ENCODE measurements at regions not wholly inside any gene's neighbourhood (a gene's known extent, or its start where the extent isn't known, plus 50 kb on each side); places are given as distances from the start of the nearest gene placed in this dataset.

- no peak for DNase-seq
- Mint-ChIP-seq H3K27me3 (ENCODE audit: unreplicated experiment) (no peaks in the 10 kb centered on the region), H3K4me3 (ENCODE audit: unreplicated experiment) (no peak overlapping the region), H3K36me3 (ENCODE audit: unreplicated experiment) (no peaks in the 10 kb centered on the region), H3K27ac (ENCODE audit: unreplicated experiment) (no peak overlapping the region), H3K9me3 (ENCODE audit: unreplicated experiment) (no peaks in the 10 kb centered on the region), H3K4me1 (ENCODE audit: low read depth, unreplicated experiment) (no peaks in the 10 kb centered on the region)
- TF ChIP-seq CTCF (IDR thresholded peaks at IDR 0.05; ENCODE audit: partially characterized antibody, unreplicated experiment): no peak
Measured at GRCh38 chr7:18283045-18283444, 212.5 kb upstream of the HDAC9 start.

GRCh38 chr7:18287482-18287881 is 208.1 kb upstream of the HDAC9 start:
- DNase-seq: peak; percentile 23
- no peaks in the 10 kb centered on the region for H3K27me3 Mint-ChIP-seq (ENCODE audit: unreplicated experiment)
- no peak overlapping the region for H3K4me3 Mint-ChIP-seq (ENCODE audit: unreplicated experiment)
- TF ChIP-seq CTCF (IDR thresholded peaks at IDR 0.05; ENCODE audit: partially characterized antibody, unreplicated experiment): no peak
- H3K36me3 Mint-ChIP-seq (ENCODE audit: unreplicated experiment): no peaks in the 10 kb centered on the region
- H3K4me1 Mint-ChIP-seq (ENCODE audit: low read depth, unreplicated experiment): no peaks in the 10 kb centered on the region
- no peak overlapping the region for H3K27ac Mint-ChIP-seq (ENCODE audit: unreplicated experiment)
- H3K9me3 Mint-ChIP-seq (ENCODE audit: unreplicated experiment): peaks cover 2% of the 10 kb centered on the region

- Mint-ChIP-seq H3K36me3 (ENCODE audit: unreplicated experiment) (no peaks in the 10 kb centered on the region), H3K4me1 (ENCODE audit: low read depth, unreplicated experiment) (no peaks in the 10 kb centered on the region)
- TF ChIP-seq CTCF (IDR thresholded peaks at IDR 0.05; ENCODE audit: partially characterized antibody, unreplicated experiment): no peak
Measured at GRCh38 chr7:18288322-18289037, 207.1 kb upstream of the HDAC9 start.

GRCh38 chr7:18289788-18290187 is 205.8 kb upstream of the HDAC9 start:
- no peak for TF ChIP-seq CTCF (IDR thresholded peaks at IDR 0.05; ENCODE audit: partially characterized antibody, unreplicated experiment)
- DNase-seq: no peak
- peaks cover 2% of the 10 kb centered on the region for H3K4me1 Mint-ChIP-seq (ENCODE audit: low read depth, unreplicated experiment)
- no peaks in the 10 kb centered on the region for H3K36me3 Mint-ChIP-seq (ENCODE audit: unreplicated experiment)
- no peaks in the 10 kb centered on the region for H3K27me3 Mint-ChIP-seq (ENCODE audit: unreplicated experiment)
- peaks cover 7% of the 10 kb centered on the region for H3K9me3 Mint-ChIP-seq (ENCODE audit: unreplicated experiment)
- H3K4me3 Mint-ChIP-seq (ENCODE audit: unreplicated experiment): no peak overlapping the region
- no peak overlapping the region for H3K27ac Mint-ChIP-seq (ENCODE audit: unreplicated experiment)

More at GRCh38 chr7:18288322-18289037, 207.1 kb upstream of the HDAC9 start:
- Mint-ChIP-seq H3K27me3 (ENCODE audit: unreplicated experiment) (no peaks in the 10 kb centered on the region), H3K4me3 (ENCODE audit: unreplicated experiment) (no peak overlapping the region), H3K9me3 (ENCODE audit: unreplicated experiment) (peaks cover 2% of the 10 kb centered on the region), H3K27ac (ENCODE audit: unreplicated experiment) (no peak overlapping the region)
- DNase-seq: no peak

- H3K4me3 Mint-ChIP-seq (ENCODE audit: unreplicated experiment): no peak overlapping the region
- no peaks in the 10 kb centered on the region for H3K36me3 Mint-ChIP-seq (ENCODE audit: unreplicated experiment)
- no peak overlapping the region for H3K27ac Mint-ChIP-seq (ENCODE audit: unreplicated experiment)
- no peak for TF ChIP-seq CTCF (IDR thresholded peaks at IDR 0.05; ENCODE audit: partially characterized antibody, unreplicated experiment)
- H3K9me3 Mint-ChIP-seq (ENCODE audit: unreplicated experiment): peaks cover 7% of the 10 kb centered on the region
- DNase-seq: no peak
- no peaks in the 10 kb centered on the region for H3K27me3 Mint-ChIP-seq (ENCODE audit: unreplicated experiment)
- H3K4me1 Mint-ChIP-seq (ENCODE audit: low read depth, unreplicated experiment): peaks cover 2% of the 10 kb centered on the region
Measured at GRCh38 chr7:18290223-18290622, 205.3 kb upstream of the HDAC9 start.

Data from glutamatergic neuron (in vitro differentiated cells).